ENCODE measurements at regions not wholly inside any gene's neighbourhood (a gene's known extent, or its start where the extent isn't known, plus 50 kb on each side); places are given as distances from the start of the nearest gene placed in this dataset.

DNA sequence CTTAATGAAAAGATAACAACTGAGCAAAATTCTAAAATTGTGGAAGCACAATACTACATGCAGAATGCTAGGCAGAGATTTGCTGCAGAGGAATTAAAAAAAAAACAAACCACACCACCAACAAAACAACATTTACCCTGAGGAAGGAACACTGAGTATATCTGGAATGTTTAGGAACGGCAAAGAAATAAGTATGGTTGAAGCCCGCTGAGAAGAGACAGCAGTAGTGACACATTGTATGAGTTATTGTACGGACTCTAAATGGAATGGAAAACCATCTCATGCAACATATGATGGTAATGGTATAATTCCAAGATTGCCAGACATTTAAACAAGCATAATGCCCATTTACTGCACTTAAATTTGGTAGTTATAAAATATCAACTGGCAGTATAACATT lies 568.2 kb upstream of the CCDC54 start:
- Histone ChIP-seq H3K4me2 (ENCODE audit: low read depth, low read length, poor library complexity, severe bottlenecking) (no peak overlapping the region), H3K27me3 (ENCODE audit: insufficient read depth, low read length, poor library complexity, severe bottlenecking) (no peaks in the 10 kb centered on the region), H3K9me2 (replicated peaks; ENCODE audit: low read depth, low read length) (no peaks in the 10 kb centered on the region), H4K20me1 (ENCODE audit: insufficient read depth, low read length, poor library complexity, severe bottlenecking) (no peaks in the 10 kb centered on the region), H3K9me3 (ENCODE audit: insufficient read depth, low read depth, low read length) (no peaks in the 10 kb centered on the region), H3K36me3 (ENCODE audit: insufficient read depth, low read length) (no peaks in the 10 kb centered on the region), H3K79me2 (ENCODE audit: insufficient read depth, low read length) (no peaks in the 10 kb centered on the region), H3K9ac (ENCODE audit: low read depth, low read length, poor library complexity, severe bottlenecking) (no peak overlapping the region), H3K4me3 (ENCODE audit: low read length, poor library complexity, severe bottlenecking) (no peak overlapping the region), H3F3A (ENCODE audit: low read depth) (no peaks in the 10 kb centered on the region), H3K4me1 (ENCODE audit: insufficient read depth, low read length, poor library complexity, severe bottlenecking) (peaks cover 4% of the 10 kb centered on the region), H2AFZ (ENCODE audit: low read length) (no peak overlapping the region)
- TF ChIP-seq, protein P1, sequence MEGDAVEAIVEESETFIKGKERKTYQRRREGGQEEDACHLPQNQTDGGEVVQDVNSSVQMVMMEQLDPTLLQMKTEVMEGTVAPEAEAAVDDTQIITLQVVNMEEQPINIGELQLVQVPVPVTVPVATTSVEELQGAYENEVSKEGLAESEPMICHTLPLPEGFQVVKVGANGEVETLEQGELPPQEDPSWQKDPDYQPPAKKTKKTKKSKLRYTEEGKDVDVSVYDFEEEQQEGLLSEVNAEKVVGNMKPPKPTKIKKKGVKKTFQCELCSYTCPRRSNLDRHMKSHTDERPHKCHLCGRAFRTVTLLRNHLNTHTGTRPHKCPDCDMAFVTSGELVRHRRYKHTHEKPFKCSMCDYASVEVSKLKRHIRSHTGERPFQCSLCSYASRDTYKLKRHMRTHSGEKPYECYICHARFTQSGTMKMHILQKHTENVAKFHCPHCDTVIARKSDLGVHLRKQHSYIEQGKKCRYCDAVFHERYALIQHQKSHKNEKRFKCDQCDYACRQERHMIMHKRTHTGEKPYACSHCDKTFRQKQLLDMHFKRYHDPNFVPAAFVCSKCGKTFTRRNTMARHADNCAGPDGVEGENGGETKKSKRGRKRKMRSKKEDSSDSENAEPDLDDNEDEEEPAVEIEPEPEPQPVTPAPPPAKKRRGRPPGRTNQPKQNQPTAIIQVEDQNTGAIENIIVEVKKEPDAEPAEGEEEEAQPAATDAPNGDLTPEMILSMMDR (conservative IDR thresholded peaks at IDR 0.05; ENCODE audit: low read length), result no peak
- TF ChIP-seq EZH2phosphoT487 (IDR thresholded peaks at IDR 0.05; ENCODE audit: borderline replicate concordance), result no peak

- no peaks in the 10 kb centered on the region for H3K36me3 ChIP-seq (ENCODE audit: insufficient read depth, low read length)
- no peak for TF ChIP-seq EZH2phosphoT487 (IDR thresholded peaks at IDR 0.05; ENCODE audit: borderline replicate concordance)
- TF ChIP-seq, protein P1 (conservative IDR thresholded peaks at IDR 0.05; ENCODE audit: low read length), result no peak
- no peaks in the 10 kb centered on the region for H3K9me3 ChIP-seq (ENCODE audit: insufficient read depth, low read depth, low read length)
- H3K9ac ChIP-seq (ENCODE audit: low read depth, low read length, poor library complexity, severe bottlenecking), result no peak overlapping the region
- peaks cover 4% of the 10 kb centered on the region for H3K4me1 ChIP-seq (ENCODE audit: insufficient read depth, low read length, poor library complexity, severe bottlenecking)
- H3K4me2 ChIP-seq (ENCODE audit: low read depth, low read length, poor library complexity, severe bottlenecking), result no peak overlapping the region
- no peaks in the 10 kb centered on the region for H3F3A ChIP-seq (ENCODE audit: low read depth)
- H3K27me3 ChIP-seq (ENCODE audit: insufficient read depth, low read length, poor library complexity, severe bottlenecking), result no peaks in the 10 kb centered on the region
- no peak overlapping the region for H2AFZ ChIP-seq (ENCODE audit: low read length)
- no peaks in the 10 kb centered on the region for H3K9me2 ChIP-seq (replicated peaks; ENCODE audit: low read depth, low read length)
- H3K79me2 ChIP-seq (ENCODE audit: insufficient read depth, low read length), result no peaks in the 10 kb centered on the region
- H3K4me3 ChIP-seq (ENCODE audit: low read length, poor library complexity, severe bottlenecking), result no peak overlapping the region
- no peaks in the 10 kb centered on the region for H4K20me1 ChIP-seq (ENCODE audit: insufficient read depth, low read length, poor library complexity, severe bottlenecking)
Measured at GRCh38 chr3:106809623-106810299, 567.5 kb upstream of the CCDC54 start.

DNA sequence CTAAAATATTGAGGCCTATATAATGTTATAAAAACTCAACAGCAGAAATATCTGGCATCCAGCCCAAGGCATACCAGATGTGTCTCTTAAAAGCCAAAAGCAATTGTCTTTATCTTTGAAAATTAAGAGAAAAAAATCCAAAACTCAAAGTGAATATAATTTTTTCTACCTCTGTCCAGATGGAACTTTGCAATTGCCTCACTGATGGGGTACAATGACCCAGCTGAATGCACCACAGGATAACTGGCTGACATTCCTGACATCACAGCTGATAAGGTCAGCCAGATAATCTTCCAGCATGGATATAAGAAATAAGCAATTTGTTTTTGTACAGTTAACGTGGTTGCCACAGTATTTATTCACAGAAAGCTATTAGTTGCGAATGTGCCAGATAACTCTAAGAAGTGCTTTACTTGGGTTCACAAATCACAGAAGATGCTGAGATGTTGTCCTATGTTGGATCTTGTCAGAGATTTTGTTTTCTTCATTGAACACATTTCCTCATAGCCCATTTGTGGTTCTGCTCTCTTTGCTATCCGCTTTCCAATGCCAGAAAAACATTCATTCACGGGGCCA lies 566.9 kb upstream of the CCDC54 start:
- H3K9ac ChIP-seq (ENCODE audit: low read depth, low read length, poor library complexity, severe bottlenecking), result no peak overlapping the region
- H3K79me2 ChIP-seq (ENCODE audit: insufficient read depth, low read length), result no peaks in the 10 kb centered on the region
- H3K4me2 ChIP-seq (ENCODE audit: low read depth, low read length, poor library complexity, severe bottlenecking), result no peak overlapping the region
- H3K4me1 ChIP-seq (ENCODE audit: insufficient read depth, low read length, poor library complexity, severe bottlenecking), result peaks cover 4% of the 10 kb centered on the region
- no peak overlapping the region for H3K4me3 ChIP-seq (ENCODE audit: low read length, poor library complexity, severe bottlenecking)
- no peaks in the 10 kb centered on the region for H3K9me3 ChIP-seq (ENCODE audit: insufficient read depth, low read depth, low read length)
- no peaks in the 10 kb centered on the region for H3K36me3 ChIP-seq (ENCODE audit: insufficient read depth, low read length)
- no peak for TF ChIP-seq EZH2phosphoT487 (IDR thresholded peaks at IDR 0.05; ENCODE audit: borderline replicate concordance)
- TF ChIP-seq, protein P1 (conservative IDR thresholded peaks at IDR 0.05; ENCODE audit: low read length), result no peak
- H3K27me3 ChIP-seq (ENCODE audit: insufficient read depth, low read length, poor library complexity, severe bottlenecking), result no peaks in the 10 kb centered on the region
- no peaks in the 10 kb centered on the region for H3K9me2 ChIP-seq (replicated peaks; ENCODE audit: low read depth, low read length)
- H2AFZ ChIP-seq (ENCODE audit: low read length), result no peak overlapping the region
- no peaks in the 10 kb centered on the region for H3F3A ChIP-seq (ENCODE audit: low read depth)
- no peaks in the 10 kb centered on the region for H4K20me1 ChIP-seq (ENCODE audit: insufficient read depth, low read length, poor library complexity, severe bottlenecking)
